ENCODE measurements at regions not wholly inside any gene's neighbourhood (a gene's known extent, or its start where the extent isn't known, plus 50 kb on each side); places are given as distances from the start of the nearest gene placed in this dataset.

GRCh38 chr10:108716352-108716751 lies 1207.0 kb downstream of the XPNPEP1 start:
- no peak for TF ChIP-seq BCL11B (tag by site-specific recombination; IDR thresholded peaks at IDR 0.05; ENCODE audit: low read depth)
- TF ChIP-seq ZBTB26 (tag by site-specific recombination; optimal IDR thresholded peaks at IDR 0.05): no peak
- TF ChIP-seq ZNF76 (tag by site-specific recombination; IDR thresholded peaks at IDR 0.05; ENCODE audit: borderline replicate concordance, low read depth): no peak
- no peak for TF ChIP-seq ZNF155 (tag by site-specific recombination; IDR thresholded peaks at IDR 0.05)
- TF ChIP-seq, protein P1, sequence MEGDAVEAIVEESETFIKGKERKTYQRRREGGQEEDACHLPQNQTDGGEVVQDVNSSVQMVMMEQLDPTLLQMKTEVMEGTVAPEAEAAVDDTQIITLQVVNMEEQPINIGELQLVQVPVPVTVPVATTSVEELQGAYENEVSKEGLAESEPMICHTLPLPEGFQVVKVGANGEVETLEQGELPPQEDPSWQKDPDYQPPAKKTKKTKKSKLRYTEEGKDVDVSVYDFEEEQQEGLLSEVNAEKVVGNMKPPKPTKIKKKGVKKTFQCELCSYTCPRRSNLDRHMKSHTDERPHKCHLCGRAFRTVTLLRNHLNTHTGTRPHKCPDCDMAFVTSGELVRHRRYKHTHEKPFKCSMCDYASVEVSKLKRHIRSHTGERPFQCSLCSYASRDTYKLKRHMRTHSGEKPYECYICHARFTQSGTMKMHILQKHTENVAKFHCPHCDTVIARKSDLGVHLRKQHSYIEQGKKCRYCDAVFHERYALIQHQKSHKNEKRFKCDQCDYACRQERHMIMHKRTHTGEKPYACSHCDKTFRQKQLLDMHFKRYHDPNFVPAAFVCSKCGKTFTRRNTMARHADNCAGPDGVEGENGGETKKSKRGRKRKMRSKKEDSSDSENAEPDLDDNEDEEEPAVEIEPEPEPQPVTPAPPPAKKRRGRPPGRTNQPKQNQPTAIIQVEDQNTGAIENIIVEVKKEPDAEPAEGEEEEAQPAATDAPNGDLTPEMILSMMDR (tag by site-specific recombination; IDR thresholded peaks at IDR 0.05): no peak
- no peak for TF ChIP-seq BCL11A (tag by site-specific recombination; IDR thresholded peaks at IDR 0.05; ENCODE audit: low read depth)
- no peak for TF ChIP-seq ZNF660 (tag by site-specific recombination; IDR thresholded peaks at IDR 0.05)
- TF ChIP-seq REST (tag by site-specific recombination; IDR thresholded peaks at IDR 0.05): no peak
- no peak for TF ChIP-seq ZNF398 (tag by site-specific recombination; IDR thresholded peaks at IDR 0.05)
- TF ChIP-seq ZNF16 (tag by site-specific recombination; IDR thresholded peaks at IDR 0.05; ENCODE audit: low read depth): no peak
